ENCODE measurements at regions not wholly inside any gene's neighbourhood (a gene's known extent, or its start where the extent isn't known, plus 50 kb on each side); places are given as distances from the start of the nearest gene placed in this dataset.

GRCh38 chr6:80543151-80543550, 436.7 kb downstream of the BCKDHB start (continued):
- no peak for TF ChIP-seq ZNF512 (CRISPR knock-in tag; IDR thresholded peaks at IDR 0.05; ENCODE audit: borderline replicate concordance)
- TF ChIP-seq MAX (CRISPR knock-in tag; IDR thresholded peaks at IDR 0.05): no peak
- no peak for TF ChIP-seq EMX1 (CRISPR knock-in tag; IDR thresholded peaks at IDR 0.05)
- no peak for TF ChIP-seq TP53 (CRISPR knock-in tag; IDR thresholded peaks at IDR 0.05)

- Mint-ChIP-seq H3K4me3 (no peak overlapping the region), H3K4me1 (peaks cover 13% of the 10 kb centered on the region), H3K27ac (no peak overlapping the region), H3K36me3 (peaks cover 3% of the 10 kb centered on the region), H3K27me3 (ENCODE audit: low read depth) (no peaks in the 10 kb centered on the region), H3K9me3 (peaks cover 12% of the 10 kb centered on the region)
- ATAC-seq (no peak), DNase-seq (ENCODE audit: low spot score) (no peak)
- TF ChIP-seq USF1 (CRISPR knock-in tag; IDR thresholded peaks at IDR 0.05): no peak
- no peak for TF ChIP-seq PRRX2 (CRISPR knock-in tag; IDR thresholded peaks at IDR 0.05)
- TF ChIP-seq ATF1 (CRISPR knock-in tag; IDR thresholded peaks at IDR 0.05): no peak
- TF ChIP-seq ETV6 (CRISPR knock-in tag; IDR thresholded peaks at IDR 0.05): no peak
- TF ChIP-seq TEAD1 (CRISPR knock-in tag; IDR thresholded peaks at IDR 0.05): no peak
- no peak for TF ChIP-seq E2F4 (CRISPR knock-in tag; IDR thresholded peaks at IDR 0.05; ENCODE audit: borderline replicate concordance, low read depth)
- no peak for TF ChIP-seq HMGXB4 (CRISPR knock-in tag; IDR thresholded peaks at IDR 0.05)
- ChIA-PET CTCF (no interaction called here), POLR2A (no interaction called here)
These were observed 435.4 kb downstream of the BCKDHB start for GRCh38 chr6:80541886-80542285.

- DNase-seq (ENCODE audit: low spot score) (no peak), ATAC-seq (no peak)
- Mint-ChIP-seq H3K4me3 (no peak overlapping the region), H3K36me3 (peaks cover 9% of the 10 kb centered on the region), H3K27me3 (ENCODE audit: low read depth) (no peaks in the 10 kb centered on the region), H3K9me3 (peaks cover 19% of the 10 kb centered on the region), H3K4me1 (peaks cover 13% of the 10 kb centered on the region), H3K27ac (no peak overlapping the region)
- ChIA-PET POLR2A (no interaction called here), CTCF (no interaction called here)
- TF ChIP-seq PRRX2 (CRISPR knock-in tag; IDR thresholded peaks at IDR 0.05) (no peak), STAT6 (CRISPR knock-in tag; conservative IDR thresholded peaks at IDR 0.05; ENCODE audit: low read depth) (no peak), ETV6 (CRISPR knock-in tag; IDR thresholded peaks at IDR 0.05) (no peak), JUN (CRISPR knock-in tag; IDR thresholded peaks at IDR 0.05) (no peak), ELF4 (CRISPR knock-in tag; IDR thresholded peaks at IDR 0.05; ENCODE audit: low read depth) (no peak), GTF2I (CRISPR knock-in tag; conservative IDR thresholded peaks at IDR 0.05) (no peak), MAX (CRISPR knock-in tag; IDR thresholded peaks at IDR 0.05) (no peak), AR (CRISPR knock-in tag; IDR thresholded peaks at IDR 0.05) (no peak), NR3C1 (CRISPR knock-in tag; conservative IDR thresholded peaks at IDR 0.05; ENCODE audit: low read depth) (no peak), CDX4 (CRISPR knock-in tag; IDR thresholded peaks at IDR 0.05; ENCODE audit: borderline replicate concordance) (no peak), ZNF671 (CRISPR knock-in tag; IDR thresholded peaks at IDR 0.05) (no peak), USF2 (CRISPR knock-in tag; IDR thresholded peaks at IDR 0.05) (no peak), NFE2L1 (CRISPR knock-in tag; IDR thresholded peaks at IDR 0.05) (no peak)
These were observed 434.7 kb downstream of the BCKDHB start for GRCh38 chr6:80541181-80541580.

Measured in WTC11 (cell line).